WERI-Rb-1 (cell line): ENCODE measurements at regions not wholly inside any gene's neighbourhood (a gene's known extent, or its start where the extent isn't known, plus 50 kb on each side); places are given as distances from the start of the nearest gene placed in this dataset.

Source experiments
- DNase-seq: peaks from one replicate; pipeline ENCODE4 v3.0.0-alpha.2; 2020
- H3K27ac ChIP-seq: fragments of 250-450 bp; sonication (Bioruptor Pico); 2 replicates; pipeline ENCODE4 v1.5.1; 2020; ENCODE audit warnings: mild to moderate bottlenecking, moderate library complexity
- H3K27me3 ChIP-seq: fragments of 250-450 bp; sonication (Bioruptor Pico); 2 replicates; pipeline ENCODE4 v1.5.1; 2021; ENCODE audit warnings: mild to moderate bottlenecking, low read depth, moderate library complexity; ENCODE audit not compliant: insufficient read depth, severe bottlenecking
- H3K36me3 ChIP-seq: fragments of 250-450 bp; sonication (Bioruptor Pico); 2 replicates; pipeline ENCODE4 v1.5.1; 2020; ENCODE audit warnings: mild to moderate bottlenecking, moderate library complexity
- H3K4me3 ChIP-seq: 2 replicates; pipeline ENCODE4 v1.5.1; 2011; ENCODE audit warnings: low read depth, mild to moderate bottlenecking, control low read depth, low read length
- H3K9me3 ChIP-seq: fragments of 250-450 bp; sonication (Bioruptor Pico); 2 replicates; pipeline ENCODE4 v1.5.1; 2021; ENCODE audit warnings: mild to moderate bottlenecking, moderate library complexity; ENCODE audit not compliant: severe bottlenecking
- TF ChIP-seq, protein P1 (sequence below): IDR thresholded peaks from 2 replicates; pipeline ENCODE4 v1.5.1; 2011; ENCODE audit warnings: low read depth, mild to moderate bottlenecking, control low read depth, inconsistent platforms, low read length

- TF ChIP-seq, protein P1, sequence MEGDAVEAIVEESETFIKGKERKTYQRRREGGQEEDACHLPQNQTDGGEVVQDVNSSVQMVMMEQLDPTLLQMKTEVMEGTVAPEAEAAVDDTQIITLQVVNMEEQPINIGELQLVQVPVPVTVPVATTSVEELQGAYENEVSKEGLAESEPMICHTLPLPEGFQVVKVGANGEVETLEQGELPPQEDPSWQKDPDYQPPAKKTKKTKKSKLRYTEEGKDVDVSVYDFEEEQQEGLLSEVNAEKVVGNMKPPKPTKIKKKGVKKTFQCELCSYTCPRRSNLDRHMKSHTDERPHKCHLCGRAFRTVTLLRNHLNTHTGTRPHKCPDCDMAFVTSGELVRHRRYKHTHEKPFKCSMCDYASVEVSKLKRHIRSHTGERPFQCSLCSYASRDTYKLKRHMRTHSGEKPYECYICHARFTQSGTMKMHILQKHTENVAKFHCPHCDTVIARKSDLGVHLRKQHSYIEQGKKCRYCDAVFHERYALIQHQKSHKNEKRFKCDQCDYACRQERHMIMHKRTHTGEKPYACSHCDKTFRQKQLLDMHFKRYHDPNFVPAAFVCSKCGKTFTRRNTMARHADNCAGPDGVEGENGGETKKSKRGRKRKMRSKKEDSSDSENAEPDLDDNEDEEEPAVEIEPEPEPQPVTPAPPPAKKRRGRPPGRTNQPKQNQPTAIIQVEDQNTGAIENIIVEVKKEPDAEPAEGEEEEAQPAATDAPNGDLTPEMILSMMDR: no peak
- DNase-seq: no peak
Measured at GRCh38 chr11:13140028-13140870, 131.1 kb downstream of the RASSF10 start.

DNA sequence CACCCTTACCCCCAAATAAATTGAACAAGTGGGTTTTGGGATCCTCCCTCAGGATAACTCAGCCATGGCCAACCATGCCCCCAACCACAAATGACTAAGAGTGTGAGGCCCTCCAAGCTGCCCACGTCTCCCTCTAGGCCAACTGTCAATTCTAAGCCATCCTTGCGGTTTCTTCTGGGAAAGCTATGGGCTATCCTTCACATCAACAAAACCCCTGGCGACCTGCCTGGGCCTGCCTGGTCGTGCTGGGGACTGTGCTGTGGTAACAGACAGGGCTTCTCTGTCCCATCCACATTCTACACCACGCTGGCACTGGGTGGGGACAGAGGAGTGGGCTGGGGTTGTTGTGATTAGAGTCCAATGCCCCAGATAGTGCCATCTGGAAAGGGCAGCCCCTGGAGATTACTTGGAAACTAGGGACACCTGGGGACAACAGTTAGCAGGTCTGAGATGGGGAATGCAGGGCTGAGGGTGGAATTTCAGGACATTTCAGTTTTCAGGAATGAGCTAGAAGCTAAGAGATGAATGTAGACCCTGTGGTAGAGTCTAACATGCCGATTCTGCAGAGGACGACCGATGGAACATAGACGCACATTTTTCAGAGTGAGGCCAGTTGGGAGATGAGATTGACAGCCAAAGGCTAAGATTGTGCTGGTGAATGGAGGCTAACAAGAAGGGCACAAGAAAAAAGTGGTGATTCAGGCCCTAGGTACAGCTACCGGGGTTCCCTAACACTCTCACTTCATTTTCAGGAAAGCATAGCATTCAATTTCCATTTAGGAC is 131.9 kb downstream of the RASSF10 start:
- Histone ChIP-seq H3K36me3 (no peaks in the 10 kb centered on the region), H3K27ac (no peak overlapping the region), H3K9me3 (peaks cover 5% of the 10 kb centered on the region), H3K4me3 (no peak overlapping the region), H3K27me3 (peaks cover 27% of the 10 kb centered on the region)
- no peak for DNase-seq
- TF ChIP-seq, protein P1: no peak

More at GRCh38 chr11:13140028-13140870, 131.1 kb downstream of the RASSF10 start:
- Histone ChIP-seq H3K36me3 (no peaks in the 10 kb centered on the region), H3K4me3 (no peak overlapping the region), H3K27ac (no peak overlapping the region), H3K27me3 (peaks cover 28% of the 10 kb centered on the region), H3K9me3 (peaks cover 5% of the 10 kb centered on the region)

GRCh38 chr11:13141731-13142709 is 132.9 kb downstream of the RASSF10 start:
- H3K4me3 ChIP-seq: no peak overlapping the region

GRCh38 chr11:13143486-13144297 is 133.9 kb upstream of the BMAL1 start:
- Histone ChIP-seq H3K27me3 (peaks cover 22% of the 10 kb centered on the region), H3K27ac (no peak overlapping the region), H3K36me3 (no peaks in the 10 kb centered on the region), H3K4me3 (no peak overlapping the region), H3K9me3 (peaks cover 5% of the 10 kb centered on the region)
- DNase-seq: no peak
- TF ChIP-seq, protein P1: no peak

More at GRCh38 chr11:13141731-13142709, 132.9 kb downstream of the RASSF10 start:
- Histone ChIP-seq H3K9me3 (peaks cover 5% of the 10 kb centered on the region), H3K36me3 (no peaks in the 10 kb centered on the region), H3K27me3 (peaks cover 23% of the 10 kb centered on the region), H3K27ac (no peak overlapping the region)
- TF ChIP-seq, protein P1: no peak
- no peak for DNase-seq

DNA sequence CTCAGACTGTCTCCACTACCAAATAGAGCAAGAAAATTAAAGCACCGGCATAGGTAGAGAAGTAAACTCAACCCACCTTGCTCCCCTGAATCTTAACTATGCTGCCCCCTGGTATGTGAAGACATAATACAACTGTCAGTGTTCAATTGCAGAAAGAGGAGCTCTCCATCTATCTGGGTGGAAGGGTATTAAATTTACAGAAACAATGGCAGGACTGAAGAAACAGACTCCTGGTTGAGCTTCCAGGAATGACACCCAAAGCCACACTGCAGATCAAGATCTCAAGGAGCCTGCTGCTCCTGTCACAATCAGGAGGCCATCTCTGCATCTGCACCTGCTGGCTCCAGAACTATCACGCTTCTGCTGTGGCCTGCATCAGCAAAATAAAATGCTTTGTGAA is 132.1 kb upstream of the BMAL1 start:
- no peak overlapping the region for H3K4me3 ChIP-seq
- TF ChIP-seq, protein P1: no peak
- no peak overlapping the region for H3K27ac ChIP-seq
- H3K9me3 ChIP-seq: no peaks in the 10 kb centered on the region
- no peak for DNase-seq
- peaks cover 22% of the 10 kb centered on the region for H3K27me3 ChIP-seq
- H3K36me3 ChIP-seq: no peaks in the 10 kb centered on the region
